Neural progenitor cell (in vitro differentiated cells): ENCODE measurements at regions not wholly inside any gene's neighbourhood (a gene's known extent, or its start where the extent isn't known, plus 50 kb on each side); places are given as distances from the start of the nearest gene placed in this dataset.

Source experiments
- EZH2 ChIP-seq: fragments of 200-600 bp; sonication (generic); IDR thresholded peaks from 2 replicates; pipeline ENCODE4 v1.6.1; 2017; ENCODE audit warnings: antibody characterized with exemption, mild to moderate bottlenecking, moderate library complexity
- EZH2phosphoT487 ChIP-seq: fragments of 200-600 bp; sonication (generic); IDR thresholded peaks from 2 replicates; pipeline ENCODE4 v1.6.1; 2017; ENCODE audit warnings: antibody characterized with exemption
- TF ChIP-seq, protein P1 (sequence below): fragments of 200-600 bp; sonication (generic); IDR thresholded peaks from 2 replicates; pipeline ENCODE4 v1.5.1; 2017; ENCODE audit warnings: antibody characterized with exemption, mild to moderate bottlenecking

DNA sequence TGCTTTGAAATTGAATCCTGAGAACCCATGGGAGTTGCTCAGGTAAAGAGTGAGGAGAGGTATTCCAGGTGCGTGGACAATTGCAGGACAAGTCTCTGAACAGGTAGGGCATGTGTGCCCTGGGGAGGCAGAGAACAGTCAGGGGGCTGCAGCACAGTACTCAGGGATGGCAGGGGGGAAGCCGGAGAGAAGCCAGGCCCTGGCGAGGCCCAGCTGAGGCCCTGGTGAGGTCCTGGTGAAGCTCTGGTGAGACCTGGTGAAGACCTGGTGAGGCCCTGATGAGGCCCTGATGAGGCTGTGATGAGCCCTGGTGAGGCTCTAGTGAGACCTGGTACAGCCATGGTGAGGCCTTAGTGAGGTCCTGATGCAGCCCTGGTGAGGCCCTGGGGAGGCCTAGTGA lies 155.5 kb upstream of the GDF10 start:
- TF ChIP-seq, protein P1, sequence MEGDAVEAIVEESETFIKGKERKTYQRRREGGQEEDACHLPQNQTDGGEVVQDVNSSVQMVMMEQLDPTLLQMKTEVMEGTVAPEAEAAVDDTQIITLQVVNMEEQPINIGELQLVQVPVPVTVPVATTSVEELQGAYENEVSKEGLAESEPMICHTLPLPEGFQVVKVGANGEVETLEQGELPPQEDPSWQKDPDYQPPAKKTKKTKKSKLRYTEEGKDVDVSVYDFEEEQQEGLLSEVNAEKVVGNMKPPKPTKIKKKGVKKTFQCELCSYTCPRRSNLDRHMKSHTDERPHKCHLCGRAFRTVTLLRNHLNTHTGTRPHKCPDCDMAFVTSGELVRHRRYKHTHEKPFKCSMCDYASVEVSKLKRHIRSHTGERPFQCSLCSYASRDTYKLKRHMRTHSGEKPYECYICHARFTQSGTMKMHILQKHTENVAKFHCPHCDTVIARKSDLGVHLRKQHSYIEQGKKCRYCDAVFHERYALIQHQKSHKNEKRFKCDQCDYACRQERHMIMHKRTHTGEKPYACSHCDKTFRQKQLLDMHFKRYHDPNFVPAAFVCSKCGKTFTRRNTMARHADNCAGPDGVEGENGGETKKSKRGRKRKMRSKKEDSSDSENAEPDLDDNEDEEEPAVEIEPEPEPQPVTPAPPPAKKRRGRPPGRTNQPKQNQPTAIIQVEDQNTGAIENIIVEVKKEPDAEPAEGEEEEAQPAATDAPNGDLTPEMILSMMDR, result no peak
- TF ChIP-seq EZH2 (no peak), EZH2phosphoT487 (no peak)
